HEK293T (cell line): ENCODE measurements at regions not wholly inside any gene's neighbourhood (a gene's known extent, or its start where the extent isn't known, plus 50 kb on each side); places are given as distances from the start of the nearest gene placed in this dataset.

Source experiments
- CTCF ChIA-PET: fragments of 350-600 bp; formaldehyde crosslinking; extraction: SDS; loops from one replicate; lab custom pipeline; 2021; ENCODE audit warnings: antibody characterized with exemption, inconsistent platforms; lab: Yijun Ruan, JAX
- POLR2A ChIA-PET: fragments of 350-600 bp; formaldehyde crosslinking; extraction: SDS; loops from one replicate; lab custom pipeline; 2020; ENCODE audit warnings: antibody characterized with exemption, inconsistent platforms; lab: Yijun Ruan, JAX
- DNase-seq: peaks from one replicate; pipeline ENCODE4 v3.0.0; 2012; ENCODE audit warnings: mixed read lengths; ENCODE audit errors: extremely low spot score
- ARNT ChIP-seq: fragments of 450-650 bp; IDR thresholded peaks from 2 replicates; pipeline ENCODE4 v1.6.1; 2017; ENCODE audit warnings: mild to moderate bottlenecking
- BHLHE40 ChIP-seq: fragments of 450-650 bp; IDR thresholded peaks from 2 replicates; pipeline ENCODE4 v1.6.1; 2016; ENCODE audit warnings: mild to moderate bottlenecking, moderate library complexity, borderline replicate concordance
- CTBP1 ChIP-seq: fragments of 450-650 bp; IDR thresholded peaks from 2 replicates; pipeline ENCODE4 v1.6.1; 2016; ENCODE audit warnings: borderline replicate concordance
- ELF4 ChIP-seq: fragments of 450-650 bp; IDR thresholded peaks from 2 replicates; pipeline ENCODE4 v1.6.1; 2017; ENCODE audit warnings: antibody characterized with exemption
- FOXA1 ChIP-seq: fragments of 450-650 bp; IDR thresholded peaks from 2 replicates; pipeline ENCODE4 v1.6.1; 2016; ENCODE audit warnings: mild to moderate bottlenecking
- FOXK2 ChIP-seq: fragments of 450-650 bp; IDR thresholded peaks from 2 replicates; pipeline ENCODE4 v1.6.1; 2016; ENCODE audit warnings: mild to moderate bottlenecking
- FOXM1 ChIP-seq: fragments of 450-650 bp; IDR thresholded peaks from 2 replicates; pipeline ENCODE4 v1.6.1; 2017; ENCODE audit warnings: mild to moderate bottlenecking, borderline replicate concordance
- HDGF ChIP-seq: fragments of 450-650 bp; IDR thresholded peaks from 2 replicates; pipeline ENCODE4 v1.6.1; 2017; ENCODE audit warnings: antibody characterized with exemption, borderline replicate concordance
- L3MBTL2 ChIP-seq: fragments of 450-650 bp; conservative IDR thresholded peaks from 2 replicates; pipeline ENCODE4 v1.6.1; 2016; ENCODE audit warnings: mild to moderate bottlenecking
- LEF1 ChIP-seq: fragments of 450-650 bp; IDR thresholded peaks from 2 replicates; pipeline ENCODE4 v1.6.1; 2017; ENCODE audit warnings: mild to moderate bottlenecking, borderline replicate concordance
- NFRKB ChIP-seq: fragments of 450-650 bp; IDR thresholded peaks from 2 replicates; pipeline ENCODE4 v1.6.1; 2016; ENCODE audit warnings: mild to moderate bottlenecking, moderate library complexity
- PKNOX1 ChIP-seq: fragments of 450-650 bp; IDR thresholded peaks from 2 replicates; pipeline ENCODE4 v1.6.1; 2016
- SP1 ChIP-seq: fragments of 450-650 bp; IDR thresholded peaks from 2 replicates; pipeline ENCODE4 v1.6.1; 2017
- SUZ12 ChIP-seq: fragments of 450-650 bp; IDR thresholded peaks from 2 replicates; pipeline ENCODE4 v1.6.1; 2016; ENCODE audit warnings: mild to moderate bottlenecking
- TARDBP ChIP-seq: fragments of 450-650 bp; IDR thresholded peaks from 2 replicates; pipeline ENCODE4 v1.6.1; 2016
- ZNF384 ChIP-seq: fragments of 450-650 bp; IDR thresholded peaks from 2 replicates; pipeline ENCODE4 v1.6.1; 2016

GRCh38 chr4:181158971-181159370 is 1084.2 kb upstream of the TENM3 start:
- POLR2A ChIA-PET = no interaction called here
- no peak for DNase-seq
- no peak for TF ChIP-seq NFRKB
- TF ChIP-seq TARDBP = no peak
- no peak for TF ChIP-seq SUZ12
- no peak for TF ChIP-seq L3MBTL2
- no peak for TF ChIP-seq ARNT
- CTCF ChIA-PET = interaction anchor here (1.1 kb wide), 1 partner anchor 16 kb away, joined by 3 read pairs; no protein-coding TSS in a partner anchor

- ChIA-PET POLR2A (no interaction called here), CTCF (no interaction called here)
- no peak for TF ChIP-seq BHLHE40
- no peak for DNase-seq
These were observed 1081.5 kb upstream of the TENM3 start for GRCh38 chr4:181161669-181162068.

GRCh38 chr4:181162266-181162665 is 1080.9 kb upstream of the TENM3 start:
- TF ChIP-seq LEF1 = no peak
- TF ChIP-seq CTBP1 = no peak
- no peak for TF ChIP-seq FOXM1
- no peak for TF ChIP-seq SP1
- TF ChIP-seq PKNOX1 = no peak
- TF ChIP-seq NFRKB = no peak
- TF ChIP-seq ARNT = no peak
- TF ChIP-seq SUZ12 = no peak
- no peak for TF ChIP-seq FOXK2
- TF ChIP-seq ELF4 = no peak
- no peak for TF ChIP-seq TARDBP
- no peak for TF ChIP-seq FOXA1
- TF ChIP-seq ZNF384 = no peak
- TF ChIP-seq HDGF = no peak
- TF ChIP-seq BHLHE40 = no peak
- no peak for TF ChIP-seq L3MBTL2
- ChIA-PET CTCF (no interaction called here), POLR2A (no interaction called here)
- no peak for DNase-seq

GRCh38 chr4:181162676-181163075 is 1080.5 kb upstream of the TENM3 start:
- ChIA-PET POLR2A (no interaction called here), CTCF (no interaction called here)
- TF ChIP-seq HDGF (no peak), L3MBTL2 (no peak), CTBP1 (no peak), TARDBP (no peak), FOXK2 (no peak), NFRKB (no peak), FOXA1 (no peak), ELF4 (no peak), LEF1 (no peak), BHLHE40 (no peak), SP1 (no peak), FOXM1 (no peak), SUZ12 (no peak), ARNT (no peak), PKNOX1 (no peak)
- DNase-seq = no peak

GRCh38 chr4:181166742-181167399 is 1076.3 kb upstream of the TENM3 start:
- no peak for TF ChIP-seq TARDBP
- no peak for TF ChIP-seq PKNOX1
- TF ChIP-seq ZNF384 = no peak
- TF ChIP-seq FOXA1 = no peak
- TF ChIP-seq CTBP1 = no peak
- TF ChIP-seq BHLHE40 = no peak
- TF ChIP-seq HDGF = no peak
- no peak for TF ChIP-seq ARNT
- no peak for TF ChIP-seq SP1
- no peak for TF ChIP-seq FOXM1
- TF ChIP-seq FOXK2 = no peak
- no peak for TF ChIP-seq NFRKB
- no peak for TF ChIP-seq LEF1
- no peak for TF ChIP-seq ELF4
- TF ChIP-seq L3MBTL2 = no peak
- TF ChIP-seq SUZ12 = no peak
- no peak for DNase-seq
- ChIA-PET CTCF (no interaction called here), POLR2A (no interaction called here)

GRCh38 chr4:181168011-181168805 is 1075.0 kb upstream of the TENM3 start:
- TF ChIP-seq HDGF = no peak
- TF ChIP-seq FOXK2 = no peak
- TF ChIP-seq CTBP1 = no peak
- TF ChIP-seq LEF1 = no peak
- no peak for TF ChIP-seq SP1
- TF ChIP-seq ARNT = no peak
- no peak for TF ChIP-seq PKNOX1
- TF ChIP-seq NFRKB = no peak
- TF ChIP-seq L3MBTL2 = no peak
- no peak for TF ChIP-seq TARDBP
- no peak for TF ChIP-seq SUZ12
- no peak for TF ChIP-seq ELF4
- TF ChIP-seq FOXM1 = no peak
- no peak for DNase-seq
- CTCF ChIA-PET = interaction anchor here (0.7 kb wide), 1 partner anchor 93 kb away, joined by 3 read pairs; no protein-coding TSS in a partner anchor
- POLR2A ChIA-PET = no interaction called here
